ENCODE measurements at regions not wholly inside any gene's neighbourhood (a gene's known extent, or its start where the extent isn't known, plus 50 kb on each side); places are given as distances from the start of the nearest gene placed in this dataset.
"Not testable (repeated sequence)": the region's sequence is repeated elsewhere in the genome, so short reads cannot be mapped to it uniquely, and the experiment has no call there.

GRCh38 chr13:54124700-54125099 lies 1096.1 kb downstream of the OLFM4 start (continued):
- TF ChIP-seq, protein P1, sequence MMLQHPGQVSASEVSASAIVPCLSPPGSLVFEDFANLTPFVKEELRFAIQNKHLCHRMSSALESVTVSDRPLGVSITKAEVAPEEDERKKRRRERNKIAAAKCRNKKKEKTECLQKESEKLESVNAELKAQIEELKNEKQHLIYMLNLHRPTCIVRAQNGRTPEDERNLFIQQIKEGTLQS (IDR thresholded peaks at IDR 0.05; ENCODE audit: insufficient read depth, low read depth, low read length), result no peak
- no peak for TF ChIP-seq CEBPB (IDR thresholded peaks at IDR 0.05; ENCODE audit: low read depth, low read length)

DNA sequence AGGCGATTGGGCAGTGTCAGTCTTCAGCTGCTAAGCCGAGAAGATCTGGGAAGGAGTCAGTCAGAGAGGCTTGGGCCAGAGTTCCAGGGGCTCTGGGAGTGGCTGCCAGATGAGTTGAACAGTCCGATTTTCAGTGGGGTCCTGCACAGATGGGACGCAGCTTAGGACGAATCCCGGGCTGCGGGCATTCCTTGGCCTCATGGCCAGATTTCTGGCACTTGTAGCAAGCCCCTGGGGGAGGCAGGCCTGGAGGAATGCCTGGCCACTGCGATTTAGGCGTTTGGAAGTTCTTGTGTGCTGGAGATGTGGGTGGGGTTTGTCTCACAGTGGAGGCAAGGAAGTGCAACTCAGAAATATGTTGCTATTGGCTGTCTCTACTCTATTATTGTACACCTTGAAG lies 1102.3 kb downstream of the OLFM4 start:
- H3K4ac ChIP-seq (replicated peaks; ENCODE audit: insufficient read length, low read depth, low read length); H3K18ac ChIP-seq (ENCODE audit: extremely low read depth, low read length); H2BK20ac ChIP-seq (ENCODE audit: low read length); H2BK12ac ChIP-seq (ENCODE audit: low read depth, low read length); H3K79me1 ChIP-seq (ENCODE audit: low read depth, low read length); H3K9me3 ChIP-seq (ENCODE audit: insufficient read depth in 2 of 2, low read depth in 1 of 2, low read length in 1 of 2); DNase-seq (ENCODE audit: low read depth in 1 of 2, low spot score in 2 of 2); H3K79me2 ChIP-seq (ENCODE audit: control insufficient read depth in 1 of 2, insufficient read depth in 2 of 2, low read length in 2 of 2); H2AFZ ChIP-seq (ENCODE audit: low read length); H2BK5ac ChIP-seq (ENCODE audit: low read depth, low read length); CTCF ChIA-PET (ENCODE audit: partially characterized antibody); H3K23ac ChIP-seq (ENCODE audit: insufficient read length); H3K14ac ChIP-seq (ENCODE audit: insufficient read length); H2AK5ac ChIP-seq (ENCODE audit: low read depth, low read length); H3K23me2 ChIP-seq (ENCODE audit: low read depth, low read length); H3K4me1 ChIP-seq (replicated peaks in 1 of 4; ENCODE audit: control insufficient read depth in 3 of 4, insufficient read depth in 4 of 4, low read length in 3 of 4); H3K9ac ChIP-seq (replicated peaks in 1 of 4; ENCODE audit: extremely low read depth in 1 of 4, low read depth in 3 of 4, low read length in 3 of 4); H3K27me3 ChIP-seq (replicated peaks in 1 of 4; ENCODE audit: control insufficient read depth in 3 of 4, extremely low read depth in 1 of 4, insufficient read depth in 3 of 4, low read length in 3 of 4); H4K8ac ChIP-seq (ENCODE audit: extremely low read depth, insufficient read depth, low read length); FAIRE-seq; H3K27ac ChIP-seq (ENCODE audit: low read depth, low read length); H2BK120ac ChIP-seq (replicated peaks; ENCODE audit: low read depth, low read length); H4K20me1 ChIP-seq (replicated peaks in 1 of 2; ENCODE audit: control insufficient read depth in 1 of 2, insufficient read depth in 2 of 2, low read length in 2 of 2); H3K56ac ChIP-seq (replicated peaks; ENCODE audit: insufficient read length, low read depth, low read length); H4K5ac ChIP-seq (ENCODE audit: insufficient read length, low read depth, low read length); H2BK15ac ChIP-seq (ENCODE audit: low read length); H4K91ac ChIP-seq (replicated peaks; ENCODE audit: insufficient read length, low read length): not testable (repeated sequence)
- Histone ChIP-seq H3K36me3 (ENCODE audit: control insufficient read depth in 2 of 4, insufficient read depth in 4 of 4, low read length in 3 of 4) (peaks cover 0 to 12% (median 2%) of the 10 kb centered on the region in 4 experiments; a peak in 1 of 8 replicates), H3K4me2 (ENCODE audit: insufficient read depth in 1 of 2, low read depth in 2 of 2, low read length in 2 of 2) (peak overlapping the region in 1 of 2 experiments; percentile 74; a peak in 2 of 4 replicates), H3K4me3 (ENCODE audit: extremely low read depth in 1 of 4, insufficient read depth in 2 of 4, low read depth in 3 of 4, low read length in 4 of 4) (peak overlapping the region in 1 of 4 experiments; percentile 7; a peak in 1 of 8 replicates)
- POLR2A ChIA-PET (ENCODE audit: partially characterized antibody), result interaction anchor here (0.8 kb wide), 1 partner anchor 11 kb away, joined by 3 read pairs; no protein-coding TSS in a partner anchor
- 83% methylated on average over 9 of the region's 9 CpGs; no CpG with 5 or more reads in 1 of the 2 experiments for WGBS, 2 experiments (ENCODE audit: extremely low coverage in 1 of 2, insufficient coverage in 1 of 2, insufficient read length in 1 of 2, insufficient replicate concordance in 2 of 2, low coverage in 1 of 2, low lambda C conversion rate in 2 of 2, missing lambda C conversion rate in 1 of 2)

All from H1 (cell line).